ENCODE measurements at regions not wholly inside any gene's neighbourhood (a gene's known extent, or its start where the extent isn't known, plus 50 kb on each side); places are given as distances from the start of the nearest gene placed in this dataset.
"Not testable (repeated sequence)": the region's sequence is repeated elsewhere in the genome, so short reads cannot be mapped to it uniquely, and the experiment has no call there.

GRCh38 chr7:106563466-106564150 is 97.3 kb downstream of the CCDC71L start:
- no peak overlapping the region for H3K4me3 ChIP-seq (ENCODE audit: insufficient read depth, low read depth, low read length)
- H3K4me1 ChIP-seq (ENCODE audit: control insufficient read depth, insufficient read depth, low read length) = no peaks in the 10 kb centered on the region
- no peaks in the 10 kb centered on the region for H3K27me3 ChIP-seq (ENCODE audit: control insufficient read depth, insufficient read depth, low read length, poor library complexity, severe bottlenecking)
- no peaks in the 10 kb centered on the region for H3K36me3 ChIP-seq (ENCODE audit: control insufficient read depth, insufficient read depth, low read length)
- WGBS, 2 experiments = 91 to 95% methylated on average over 3 of the region's 3 CpGs
- no peaks in the 10 kb centered on the region for H3K9me3 ChIP-seq (ENCODE audit: control insufficient read depth, low read length)
- no peak overlapping the region for H3K27ac ChIP-seq (ENCODE audit: insufficient read depth, low read depth, low read length, poor library complexity, severe bottlenecking)

GRCh38 chr7:106562711-106563366 is 98.1 kb downstream of the CCDC71L start:
- WGBS, 2 experiments = 89 to 93% methylated on average over 3 of the region's 3 CpGs
- Histone ChIP-seq H3K36me3 (ENCODE audit: control insufficient read depth, insufficient read depth, low read length) (no peaks in the 10 kb centered on the region), H3K9me3 (ENCODE audit: control insufficient read depth, low read length) (no peaks in the 10 kb centered on the region), H3K27me3 (ENCODE audit: control insufficient read depth, insufficient read depth, low read length, poor library complexity, severe bottlenecking) (no peaks in the 10 kb centered on the region), H3K4me1 (ENCODE audit: control insufficient read depth, insufficient read depth, low read length) (no peaks in the 10 kb centered on the region), H3K4me3 (ENCODE audit: insufficient read depth, low read depth, low read length) (no peak overlapping the region), H3K27ac (ENCODE audit: insufficient read depth, low read depth, low read length, poor library complexity, severe bottlenecking) (no peak overlapping the region)

- WGBS, 2 experiments = 92 to 94% methylated on average over 3 of the region's 4 CpGs
- H3K9me3 ChIP-seq (ENCODE audit: control insufficient read depth, low read length) = no peaks in the 10 kb centered on the region
- no peaks in the 10 kb centered on the region for H3K4me1 ChIP-seq (ENCODE audit: control insufficient read depth, insufficient read depth, low read length)
- H3K4me3 ChIP-seq (ENCODE audit: insufficient read depth, low read depth, low read length) = no peak overlapping the region
- no peaks in the 10 kb centered on the region for H3K27me3 ChIP-seq (ENCODE audit: control insufficient read depth, insufficient read depth, low read length, poor library complexity, severe bottlenecking)
- H3K36me3 ChIP-seq (ENCODE audit: control insufficient read depth, insufficient read depth, low read length) = no peaks in the 10 kb centered on the region
- H3K27ac ChIP-seq (ENCODE audit: insufficient read depth, low read depth, low read length, poor library complexity, severe bottlenecking) = no peak overlapping the region
Observed at GRCh38 chr7:106561666-106562411, 99.1 kb downstream of the CCDC71L start.

- no peak overlapping the region for H3K4me3 ChIP-seq (ENCODE audit: insufficient read depth, low read depth, low read length)
- no peaks in the 10 kb centered on the region for H3K27me3 ChIP-seq (ENCODE audit: control insufficient read depth, insufficient read depth, low read length, poor library complexity, severe bottlenecking)
- no peaks in the 10 kb centered on the region for H3K4me1 ChIP-seq (ENCODE audit: control insufficient read depth, insufficient read depth, low read length)
- H3K9me3 ChIP-seq (ENCODE audit: control insufficient read depth, low read length) = no peaks in the 10 kb centered on the region
- no peaks in the 10 kb centered on the region for H3K36me3 ChIP-seq (ENCODE audit: control insufficient read depth, insufficient read depth, low read length)
- no peak overlapping the region for H3K27ac ChIP-seq (ENCODE audit: insufficient read depth, low read depth, low read length, poor library complexity, severe bottlenecking)
Observed at GRCh38 chr7:106561151-106561550, 99.8 kb downstream of the CCDC71L start.

- WGBS, 2 experiments = 95 to 97% methylated on average over 5 of the region's 5 CpGs
- H3K27me3 ChIP-seq (ENCODE audit: control insufficient read depth, insufficient read depth, low read length, poor library complexity, severe bottlenecking) = no peaks in the 10 kb centered on the region
- no peaks in the 10 kb centered on the region for H3K36me3 ChIP-seq (ENCODE audit: control insufficient read depth, insufficient read depth, low read length)
- H3K4me3 ChIP-seq (ENCODE audit: insufficient read depth, low read depth, low read length) = no peak overlapping the region
- no peaks in the 10 kb centered on the region for H3K9me3 ChIP-seq (ENCODE audit: control insufficient read depth, low read length)
- no peaks in the 10 kb centered on the region for H3K4me1 ChIP-seq (ENCODE audit: control insufficient read depth, insufficient read depth, low read length)
- H3K27ac ChIP-seq (ENCODE audit: insufficient read depth, low read depth, low read length, poor library complexity, severe bottlenecking) = no peak overlapping the region
Observed at GRCh38 chr7:106560482-106560881, 100.5 kb downstream of the CCDC71L start.

- H3K9me3 ChIP-seq (ENCODE audit: control insufficient read depth, low read length); H3K36me3 ChIP-seq (ENCODE audit: control insufficient read depth, insufficient read depth, low read length); H3K27ac ChIP-seq (ENCODE audit: insufficient read depth, low read depth, low read length, poor library complexity, severe bottlenecking); H3K4me3 ChIP-seq (ENCODE audit: insufficient read depth, low read depth, low read length); H3K4me1 ChIP-seq (ENCODE audit: control insufficient read depth, insufficient read depth, low read length); H3K27me3 ChIP-seq (ENCODE audit: control insufficient read depth, insufficient read depth, low read length, poor library complexity, severe bottlenecking): not testable (repeated sequence)
- 68 to 89% methylated on average over 2 of the region's 2 CpGs for WGBS, 2 experiments
Observed at GRCh38 chr7:106556244-106556643, 104.7 kb downstream of the CCDC71L start.

GRCh38 chr7:106554623-106555022 is 106.3 kb downstream of the CCDC71L start:
- 78% methylated on average over 1 of the region's 1 CpG; no CpG with 5 or more reads in 1 of the 2 experiments for WGBS, 2 experiments
- H3K9me3 ChIP-seq (ENCODE audit: control insufficient read depth, low read length); H3K27me3 ChIP-seq (ENCODE audit: control insufficient read depth, insufficient read depth, low read length, poor library complexity, severe bottlenecking); H3K4me1 ChIP-seq (ENCODE audit: control insufficient read depth, insufficient read depth, low read length); H3K36me3 ChIP-seq (ENCODE audit: control insufficient read depth, insufficient read depth, low read length); H3K27ac ChIP-seq (ENCODE audit: insufficient read depth, low read depth, low read length, poor library complexity, severe bottlenecking); H3K4me3 ChIP-seq (ENCODE audit: insufficient read depth, low read depth, low read length): not testable (repeated sequence)

GRCh38 chr7:106553446-106553836 is 107.5 kb downstream of the CCDC71L start:
- Histone ChIP-seq H3K4me1 (ENCODE audit: control insufficient read depth, insufficient read depth, low read length) (no peaks in the 10 kb centered on the region), H3K36me3 (ENCODE audit: control insufficient read depth, insufficient read depth, low read length) (no peaks in the 10 kb centered on the region), H3K4me3 (ENCODE audit: insufficient read depth, low read depth, low read length) (no peak overlapping the region), H3K9me3 (ENCODE audit: control insufficient read depth, low read length) (no peaks in the 10 kb centered on the region), H3K27me3 (ENCODE audit: control insufficient read depth, insufficient read depth, low read length, poor library complexity, severe bottlenecking) (no peaks in the 10 kb centered on the region), H3K27ac (ENCODE audit: insufficient read depth, low read depth, low read length, poor library complexity, severe bottlenecking) (no peak overlapping the region)
- 73 to 78% methylated on average over 3 of the region's 3 CpGs for WGBS, 2 experiments

- Histone ChIP-seq H3K36me3 (ENCODE audit: control insufficient read depth, insufficient read depth, low read length) (no peaks in the 10 kb centered on the region), H3K4me3 (ENCODE audit: insufficient read depth, low read depth, low read length) (no peak overlapping the region), H3K4me1 (ENCODE audit: control insufficient read depth, insufficient read depth, low read length) (no peaks in the 10 kb centered on the region), H3K9me3 (ENCODE audit: control insufficient read depth, low read length) (no peaks in the 10 kb centered on the region), H3K27ac (ENCODE audit: insufficient read depth, low read depth, low read length, poor library complexity, severe bottlenecking) (no peak overlapping the region), H3K27me3 (ENCODE audit: control insufficient read depth, insufficient read depth, low read length, poor library complexity, severe bottlenecking) (no peaks in the 10 kb centered on the region)
- WGBS, 2 experiments = 94 to 96% methylated on average over 4 of the region's 5 CpGs
Observed at GRCh38 chr7:106552645-106553445, 108.1 kb downstream of the CCDC71L start.

GRCh38 chr7:106551936-106552335 is 109.0 kb downstream of the CCDC71L start:
- Histone ChIP-seq H3K36me3 (ENCODE audit: control insufficient read depth, insufficient read depth, low read length) (no peaks in the 10 kb centered on the region), H3K27ac (ENCODE audit: insufficient read depth, low read depth, low read length, poor library complexity, severe bottlenecking) (no peak overlapping the region), H3K9me3 (ENCODE audit: control insufficient read depth, low read length) (no peaks in the 10 kb centered on the region), H3K27me3 (ENCODE audit: control insufficient read depth, insufficient read depth, low read length, poor library complexity, severe bottlenecking) (no peaks in the 10 kb centered on the region), H3K4me3 (ENCODE audit: insufficient read depth, low read depth, low read length) (no peak overlapping the region), H3K4me1 (ENCODE audit: control insufficient read depth, insufficient read depth, low read length) (no peaks in the 10 kb centered on the region)
- WGBS, 2 experiments = 82 to 85% methylated on average over 1 of the region's 1 CpG
